ENCODE measurements at regions not wholly inside any gene's neighbourhood (a gene's known extent, or its start where the extent isn't known, plus 50 kb on each side); places are given as distances from the start of the nearest gene placed in this dataset.

DNA sequence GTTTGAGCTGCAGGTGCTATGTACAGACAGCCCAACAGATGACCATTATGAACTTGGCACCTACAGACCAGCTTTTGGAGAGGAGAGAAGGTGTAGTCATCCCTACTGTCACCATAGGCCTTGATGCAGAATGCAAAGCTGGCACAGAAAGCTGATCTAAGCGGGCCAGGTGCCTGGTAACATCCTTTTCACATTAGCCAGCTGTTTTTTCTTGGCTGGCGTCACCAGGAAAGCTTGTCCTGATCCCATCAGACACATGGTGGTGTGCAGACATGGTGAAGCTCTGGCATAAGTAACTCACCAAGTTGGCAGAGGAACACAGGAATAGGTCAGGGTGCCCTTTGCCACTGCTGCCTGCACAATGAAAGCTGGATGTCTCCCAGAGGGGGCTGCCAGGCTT lies 97.2 kb upstream of the MB21D2 start:
- TF ChIP-seq JUNB (IDR thresholded peaks at IDR 0.05; ENCODE audit: unreplicated experiment) (no peak), EZH2 (IDR thresholded peaks at IDR 0.05; ENCODE audit: low read depth, unreplicated experiment) (no peak), POLR2AphosphoS5 (IDR thresholded peaks at IDR 0.05; ENCODE audit: low read depth) (no peak), EZH2phosphoT487 (IDR thresholded peaks at IDR 0.05; ENCODE audit: unreplicated experiment) (no peak), STAT1 (IDR thresholded peaks at IDR 0.05; ENCODE audit: unreplicated experiment) (no peak), CREB1 (CRISPR knock-in tag; IDR thresholded peaks at IDR 0.05; ENCODE audit: low read depth) (no peak), ZNF331 (CRISPR knock-in tag; IDR thresholded peaks at IDR 0.05; ENCODE audit: low read depth) (no peak), NANOG (IDR thresholded peaks at IDR 0.05; ENCODE audit: borderline replicate concordance) (no peak)
- TF ChIP-seq, protein P1, sequence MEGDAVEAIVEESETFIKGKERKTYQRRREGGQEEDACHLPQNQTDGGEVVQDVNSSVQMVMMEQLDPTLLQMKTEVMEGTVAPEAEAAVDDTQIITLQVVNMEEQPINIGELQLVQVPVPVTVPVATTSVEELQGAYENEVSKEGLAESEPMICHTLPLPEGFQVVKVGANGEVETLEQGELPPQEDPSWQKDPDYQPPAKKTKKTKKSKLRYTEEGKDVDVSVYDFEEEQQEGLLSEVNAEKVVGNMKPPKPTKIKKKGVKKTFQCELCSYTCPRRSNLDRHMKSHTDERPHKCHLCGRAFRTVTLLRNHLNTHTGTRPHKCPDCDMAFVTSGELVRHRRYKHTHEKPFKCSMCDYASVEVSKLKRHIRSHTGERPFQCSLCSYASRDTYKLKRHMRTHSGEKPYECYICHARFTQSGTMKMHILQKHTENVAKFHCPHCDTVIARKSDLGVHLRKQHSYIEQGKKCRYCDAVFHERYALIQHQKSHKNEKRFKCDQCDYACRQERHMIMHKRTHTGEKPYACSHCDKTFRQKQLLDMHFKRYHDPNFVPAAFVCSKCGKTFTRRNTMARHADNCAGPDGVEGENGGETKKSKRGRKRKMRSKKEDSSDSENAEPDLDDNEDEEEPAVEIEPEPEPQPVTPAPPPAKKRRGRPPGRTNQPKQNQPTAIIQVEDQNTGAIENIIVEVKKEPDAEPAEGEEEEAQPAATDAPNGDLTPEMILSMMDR (conservative IDR thresholded peaks at IDR 0.05; ENCODE audit: low read depth in 2 of 2), result no peak
- TF ChIP-seq, protein P2, sequence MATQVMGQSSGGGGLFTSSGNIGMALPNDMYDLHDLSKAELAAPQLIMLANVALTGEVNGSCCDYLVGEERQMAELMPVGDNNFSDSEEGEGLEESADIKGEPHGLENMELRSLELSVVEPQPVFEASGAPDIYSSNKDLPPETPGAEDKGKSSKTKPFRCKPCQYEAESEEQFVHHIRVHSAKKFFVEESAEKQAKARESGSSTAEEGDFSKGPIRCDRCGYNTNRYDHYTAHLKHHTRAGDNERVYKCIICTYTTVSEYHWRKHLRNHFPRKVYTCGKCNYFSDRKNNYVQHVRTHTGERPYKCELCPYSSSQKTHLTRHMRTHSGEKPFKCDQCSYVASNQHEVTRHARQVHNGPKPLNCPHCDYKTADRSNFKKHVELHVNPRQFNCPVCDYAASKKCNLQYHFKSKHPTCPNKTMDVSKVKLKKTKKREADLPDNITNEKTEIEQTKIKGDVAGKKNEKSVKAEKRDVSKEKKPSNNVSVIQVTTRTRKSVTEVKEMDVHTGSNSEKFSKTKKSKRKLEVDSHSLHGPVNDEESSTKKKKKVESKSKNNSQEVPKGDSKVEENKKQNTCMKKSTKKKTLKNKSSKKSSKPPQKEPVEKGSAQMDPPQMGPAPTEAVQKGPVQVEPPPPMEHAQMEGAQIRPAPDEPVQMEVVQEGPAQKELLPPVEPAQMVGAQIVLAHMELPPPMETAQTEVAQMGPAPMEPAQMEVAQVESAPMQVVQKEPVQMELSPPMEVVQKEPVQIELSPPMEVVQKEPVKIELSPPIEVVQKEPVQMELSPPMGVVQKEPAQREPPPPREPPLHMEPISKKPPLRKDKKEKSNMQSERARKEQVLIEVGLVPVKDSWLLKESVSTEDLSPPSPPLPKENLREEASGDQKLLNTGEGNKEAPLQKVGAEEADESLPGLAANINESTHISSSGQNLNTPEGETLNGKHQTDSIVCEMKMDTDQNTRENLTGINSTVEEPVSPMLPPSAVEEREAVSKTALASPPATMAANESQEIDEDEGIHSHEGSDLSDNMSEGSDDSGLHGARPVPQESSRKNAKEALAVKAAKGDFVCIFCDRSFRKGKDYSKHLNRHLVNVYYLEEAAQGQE (IDR thresholded peaks at IDR 0.05; ENCODE audit: unreplicated experiment), result no peak
- TF ChIP-seq, protein P3, sequence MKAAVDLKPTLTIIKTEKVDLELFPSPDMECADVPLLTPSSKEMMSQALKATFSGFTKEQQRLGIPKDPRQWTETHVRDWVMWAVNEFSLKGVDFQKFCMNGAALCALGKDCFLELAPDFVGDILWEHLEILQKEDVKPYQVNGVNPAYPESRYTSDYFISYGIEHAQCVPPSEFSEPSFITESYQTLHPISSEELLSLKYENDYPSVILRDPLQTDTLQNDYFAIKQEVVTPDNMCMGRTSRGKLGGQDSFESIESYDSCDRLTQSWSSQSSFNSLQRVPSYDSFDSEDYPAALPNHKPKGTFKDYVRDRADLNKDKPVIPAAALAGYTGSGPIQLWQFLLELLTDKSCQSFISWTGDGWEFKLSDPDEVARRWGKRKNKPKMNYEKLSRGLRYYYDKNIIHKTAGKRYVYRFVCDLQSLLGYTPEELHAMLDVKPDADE (IDR thresholded peaks at IDR 0.05), result no peak
- TF ChIP-seq, protein P4, sequence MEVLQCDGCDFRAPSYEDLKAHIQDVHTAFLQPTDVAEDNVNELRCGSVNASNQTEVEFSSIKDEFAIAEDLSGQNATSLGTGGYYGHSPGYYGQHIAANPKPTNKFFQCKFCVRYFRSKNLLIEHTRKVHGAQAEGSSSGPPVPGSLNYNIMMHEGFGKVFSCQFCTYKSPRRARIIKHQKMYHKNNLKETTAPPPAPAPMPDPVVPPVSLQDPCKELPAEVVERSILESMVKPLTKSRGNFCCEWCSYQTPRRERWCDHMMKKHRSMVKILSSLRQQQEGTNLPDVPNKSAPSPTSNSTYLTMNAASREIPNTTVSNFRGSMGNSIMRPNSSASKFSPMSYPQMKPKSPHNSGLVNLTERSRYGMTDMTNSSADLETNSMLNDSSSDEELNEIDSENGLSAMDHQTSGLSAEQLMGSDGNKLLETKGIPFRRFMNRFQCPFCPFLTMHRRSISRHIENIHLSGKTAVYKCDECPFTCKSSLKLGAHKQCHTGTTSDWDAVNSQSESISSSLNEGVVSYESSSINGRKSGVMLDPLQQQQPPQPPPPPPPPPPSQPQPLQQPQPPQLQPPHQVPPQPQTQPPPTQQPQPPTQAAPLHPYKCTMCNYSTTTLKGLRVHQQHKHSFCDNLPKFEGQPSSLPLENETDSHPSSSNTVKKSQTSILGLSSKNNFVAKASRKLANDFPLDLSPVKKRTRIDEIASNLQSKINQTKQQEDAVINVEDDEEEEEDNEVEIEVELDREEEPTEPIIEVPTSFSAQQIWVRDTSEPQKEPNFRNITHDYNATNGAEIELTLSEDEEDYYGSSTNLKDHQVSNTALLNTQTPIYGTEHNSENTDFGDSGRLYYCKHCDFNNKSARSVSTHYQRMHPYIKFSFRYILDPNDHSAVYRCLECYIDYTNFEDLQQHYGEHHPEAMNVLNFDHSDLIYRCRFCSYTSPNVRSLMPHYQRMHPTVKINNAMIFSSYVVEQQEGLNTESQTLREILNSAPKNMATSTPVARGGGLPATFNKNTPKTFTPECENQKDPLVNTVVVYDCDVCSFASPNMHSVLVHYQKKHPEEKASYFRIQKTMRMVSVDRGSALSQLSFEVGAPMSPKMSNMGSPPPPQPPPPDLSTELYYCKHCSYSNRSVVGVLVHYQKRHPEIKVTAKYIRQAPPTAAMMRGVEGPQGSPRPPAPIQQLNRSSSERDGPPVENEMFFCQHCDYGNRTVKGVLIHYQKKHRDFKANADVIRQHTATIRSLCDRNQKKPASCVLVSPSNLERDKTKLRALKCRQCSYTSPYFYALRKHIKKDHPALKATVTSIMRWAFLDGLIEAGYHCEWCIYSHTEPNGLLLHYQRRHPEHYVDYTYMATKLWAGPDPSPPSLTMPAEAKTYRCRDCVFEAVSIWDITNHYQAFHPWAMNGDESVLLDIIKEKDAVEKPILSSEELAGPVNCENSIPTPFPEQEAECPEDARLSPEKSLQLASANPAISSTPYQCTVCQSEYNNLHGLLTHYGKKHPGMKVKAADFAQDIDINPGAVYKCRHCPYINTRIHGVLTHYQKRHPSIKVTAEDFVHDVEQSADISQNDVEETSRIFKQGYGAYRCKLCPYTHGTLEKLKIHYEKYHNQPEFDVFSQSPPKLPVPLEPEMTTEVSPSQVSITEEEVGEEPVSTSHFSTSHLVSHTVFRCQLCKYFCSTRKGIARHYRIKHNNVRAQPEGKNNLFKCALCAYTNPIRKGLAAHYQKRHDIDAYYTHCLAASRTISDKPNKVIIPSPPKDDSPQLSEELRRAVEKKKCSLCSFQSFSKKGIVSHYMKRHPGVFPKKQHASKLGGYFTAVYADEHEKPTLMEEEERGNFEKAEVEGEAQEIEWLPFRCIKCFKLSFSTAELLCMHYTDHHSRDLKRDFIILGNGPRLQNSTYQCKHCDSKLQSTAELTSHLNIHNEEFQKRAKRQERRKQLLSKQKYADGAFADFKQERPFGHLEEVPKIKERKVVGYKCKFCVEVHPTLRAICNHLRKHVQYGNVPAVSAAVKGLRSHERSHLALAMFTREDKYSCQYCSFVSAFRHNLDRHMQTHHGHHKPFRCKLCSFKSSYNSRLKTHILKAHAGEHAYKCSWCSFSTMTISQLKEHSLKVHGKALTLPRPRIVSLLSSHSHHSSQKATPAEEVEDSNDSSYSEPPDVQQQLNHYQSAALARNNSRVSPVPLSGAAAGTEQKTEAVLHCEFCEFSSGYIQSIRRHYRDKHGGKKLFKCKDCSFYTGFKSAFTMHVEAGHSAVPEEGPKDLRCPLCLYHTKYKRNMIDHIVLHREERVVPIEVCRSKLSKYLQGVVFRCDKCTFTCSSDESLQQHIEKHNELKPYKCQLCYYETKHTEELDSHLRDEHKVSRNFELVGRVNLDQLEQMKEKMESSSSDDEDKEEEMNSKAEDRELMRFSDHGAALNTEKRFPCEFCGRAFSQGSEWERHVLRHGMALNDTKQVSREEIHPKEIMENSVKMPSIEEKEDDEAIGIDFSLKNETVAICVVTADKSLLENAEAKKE (CRISPR knock-in tag; IDR thresholded peaks at IDR 0.05), result no peak
